ENCODE measurements at regions not wholly inside any gene's neighbourhood (a gene's known extent, or its start where the extent isn't known, plus 50 kb on each side); places are given as distances from the start of the nearest gene placed in this dataset.

DNA sequence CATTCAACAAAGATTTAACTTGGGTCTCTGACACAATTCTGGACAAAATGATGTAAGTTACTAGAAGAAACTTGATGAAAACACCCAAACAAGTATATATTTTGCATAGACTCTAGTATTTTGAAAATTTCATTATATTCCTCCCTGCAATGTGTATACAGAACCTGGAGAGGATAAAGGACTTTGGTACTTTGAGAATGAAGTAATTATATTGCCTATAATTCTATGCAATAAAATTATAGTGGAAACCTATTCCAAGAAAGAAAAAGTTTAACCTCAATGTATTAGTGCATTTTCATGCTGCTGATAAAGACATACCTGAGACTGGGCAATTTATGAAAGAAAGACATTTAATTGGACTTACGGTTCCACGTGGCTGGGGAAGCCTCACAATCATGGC lies 1146.1 kb downstream of the KCNT2 start:
- TF ChIP-seq POLR2AphosphoS5 (IDR thresholded peaks at IDR 0.05; ENCODE audit: low read depth, low read length) = no peak
- TF ChIP-seq, protein P1, sequence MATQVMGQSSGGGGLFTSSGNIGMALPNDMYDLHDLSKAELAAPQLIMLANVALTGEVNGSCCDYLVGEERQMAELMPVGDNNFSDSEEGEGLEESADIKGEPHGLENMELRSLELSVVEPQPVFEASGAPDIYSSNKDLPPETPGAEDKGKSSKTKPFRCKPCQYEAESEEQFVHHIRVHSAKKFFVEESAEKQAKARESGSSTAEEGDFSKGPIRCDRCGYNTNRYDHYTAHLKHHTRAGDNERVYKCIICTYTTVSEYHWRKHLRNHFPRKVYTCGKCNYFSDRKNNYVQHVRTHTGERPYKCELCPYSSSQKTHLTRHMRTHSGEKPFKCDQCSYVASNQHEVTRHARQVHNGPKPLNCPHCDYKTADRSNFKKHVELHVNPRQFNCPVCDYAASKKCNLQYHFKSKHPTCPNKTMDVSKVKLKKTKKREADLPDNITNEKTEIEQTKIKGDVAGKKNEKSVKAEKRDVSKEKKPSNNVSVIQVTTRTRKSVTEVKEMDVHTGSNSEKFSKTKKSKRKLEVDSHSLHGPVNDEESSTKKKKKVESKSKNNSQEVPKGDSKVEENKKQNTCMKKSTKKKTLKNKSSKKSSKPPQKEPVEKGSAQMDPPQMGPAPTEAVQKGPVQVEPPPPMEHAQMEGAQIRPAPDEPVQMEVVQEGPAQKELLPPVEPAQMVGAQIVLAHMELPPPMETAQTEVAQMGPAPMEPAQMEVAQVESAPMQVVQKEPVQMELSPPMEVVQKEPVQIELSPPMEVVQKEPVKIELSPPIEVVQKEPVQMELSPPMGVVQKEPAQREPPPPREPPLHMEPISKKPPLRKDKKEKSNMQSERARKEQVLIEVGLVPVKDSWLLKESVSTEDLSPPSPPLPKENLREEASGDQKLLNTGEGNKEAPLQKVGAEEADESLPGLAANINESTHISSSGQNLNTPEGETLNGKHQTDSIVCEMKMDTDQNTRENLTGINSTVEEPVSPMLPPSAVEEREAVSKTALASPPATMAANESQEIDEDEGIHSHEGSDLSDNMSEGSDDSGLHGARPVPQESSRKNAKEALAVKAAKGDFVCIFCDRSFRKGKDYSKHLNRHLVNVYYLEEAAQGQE (IDR thresholded peaks at IDR 0.05; ENCODE audit: insufficient read depth in 1 of 2, low read depth in 2 of 2, low read length in 2 of 2) = no peak
